ENCODE measurements at regions not wholly inside any gene's neighbourhood (a gene's known extent, or its start where the extent isn't known, plus 50 kb on each side); places are given as distances from the start of the nearest gene placed in this dataset.

DNA sequence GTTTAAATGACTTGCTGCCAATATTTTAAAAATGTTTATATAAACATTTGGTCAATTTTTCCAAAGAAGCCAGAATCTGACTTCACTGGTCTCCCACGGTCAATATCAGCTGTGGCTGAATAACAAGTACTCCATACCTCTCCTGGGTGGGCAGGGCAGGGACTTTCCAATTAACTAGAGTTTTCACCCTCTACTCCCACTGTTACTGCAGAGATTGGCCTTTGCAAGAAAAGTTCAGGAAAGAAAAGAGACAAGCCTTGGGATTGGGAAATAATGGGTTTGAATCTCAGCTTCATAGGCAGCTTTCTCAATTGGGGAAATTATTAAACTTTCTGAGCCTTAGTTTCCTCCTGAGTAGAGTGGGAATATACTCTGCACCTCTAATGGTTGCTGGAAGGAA lies 236.9 kb downstream of the PRL start:
- Histone ChIP-seq H4K8ac (ENCODE audit: low read length) (no peak overlapping the region), H4K91ac (ENCODE audit: low read length) (no peak overlapping the region), H3K4me1 (ENCODE audit: control insufficient read depth, insufficient read depth, low read depth, low read length) (peaks cover 2% of the 10 kb centered on the region), H3K79me1 (replicated peaks; ENCODE audit: low read length, poor library complexity, severe bottlenecking) (no peaks in the 10 kb centered on the region), H3K9me3 (ENCODE audit: control insufficient read depth, low read length) (no peaks in the 10 kb centered on the region), H3K27ac (ENCODE audit: low read length, poor library complexity, severe bottlenecking) (no peak overlapping the region), H3K4ac (ENCODE audit: low read depth in 1 of 2, low read length in 2 of 2) (no peak overlapping the region), H2AK5ac (ENCODE audit: low read length, severe bottlenecking) (no peak overlapping the region), H2AFZ (ENCODE audit: low read depth, low read length) (no peak overlapping the region), H3K18ac (ENCODE audit: low read depth in 1 of 2, low read length in 2 of 2) (no peak overlapping the region), H2BK15ac (ENCODE audit: low read depth, poor library complexity, severe bottlenecking) (no peak overlapping the region), H2BK5ac (ENCODE audit: low read depth, low read length, poor library complexity, severe bottlenecking) (no peak overlapping the region), H3K23ac (ENCODE audit: low read length in 2 of 2) (no peak overlapping the region), H2BK12ac (ENCODE audit: low read length in 2 of 2) (no peak overlapping the region), H3K4me3 (ENCODE audit: insufficient read depth in 1 of 2, low read depth in 1 of 2, low read length in 2 of 2) (no peak overlapping the region), H3K14ac (ENCODE audit: low read length in 2 of 2) (no peak overlapping the region), H3K4me2 (ENCODE audit: low read length, poor library complexity, severe bottlenecking) (no peak overlapping the region), H3K36me3 (ENCODE audit: control insufficient read depth in 1 of 2, insufficient read depth in 2 of 2, low read depth in 1 of 2, low read length in 2 of 2) (peaks cover 0 to 4% of the 10 kb centered on the region in 2 experiments), H3K27me3 (ENCODE audit: control insufficient read depth in 1 of 2, insufficient read depth in 1 of 2, low read length in 2 of 2) (no peaks in the 10 kb centered on the region), H3K9ac (ENCODE audit: low read length) (no peak overlapping the region), H2BK120ac (ENCODE audit: low read depth, low read length) (no peak overlapping the region)
- WGBS: 100% methylated on average over 1 of the region's 1 CpG
- DNase-seq: no peak

DNA sequence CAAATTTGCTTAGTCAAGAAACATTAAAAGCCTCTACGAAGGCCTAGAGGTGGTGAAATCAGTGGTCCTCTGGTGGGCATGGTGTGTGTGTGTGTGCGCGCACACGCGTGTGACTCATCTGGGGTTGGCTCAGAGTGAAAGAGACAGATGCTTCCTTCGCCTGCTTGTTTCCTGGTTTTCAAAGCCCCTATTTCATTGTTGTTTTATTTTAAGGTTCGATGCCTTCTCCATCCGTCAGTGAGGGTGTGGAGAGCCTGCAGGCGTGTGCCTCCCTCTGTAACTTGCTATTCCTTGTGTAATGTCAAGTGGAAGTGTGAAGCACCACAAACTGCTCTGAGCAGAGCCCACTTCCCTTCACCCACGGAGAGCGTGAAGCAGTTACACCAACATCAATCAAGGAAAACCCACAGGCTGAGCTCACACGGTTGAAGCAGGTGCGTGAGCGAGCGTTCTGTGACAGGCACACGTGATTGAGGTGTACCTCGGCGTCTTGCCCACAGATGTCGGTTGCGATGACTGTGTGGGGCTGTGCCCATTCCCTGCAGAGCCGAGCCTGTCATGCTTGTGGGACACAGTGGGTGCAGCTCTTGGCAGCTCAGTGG lies 233.9 kb downstream of the PRL start:
- Histone ChIP-seq H3K36me3 (ENCODE audit: control insufficient read depth in 1 of 2, insufficient read depth in 2 of 2, low read depth in 1 of 2, low read length in 2 of 2) (peaks cover 0 to 4% of the 10 kb centered on the region in 2 experiments), H4K91ac (ENCODE audit: low read length) (peak overlapping the region; percentile 22), H2BK12ac (ENCODE audit: low read length in 2 of 2) (no peak overlapping the region), H2AK5ac (ENCODE audit: low read length, severe bottlenecking) (no peak overlapping the region), H3K4me1 (ENCODE audit: control insufficient read depth, insufficient read depth, low read depth, low read length) (peaks cover 2% of the 10 kb centered on the region), H3K9me3 (ENCODE audit: control insufficient read depth, low read length) (no peaks in the 10 kb centered on the region), H3K23ac (ENCODE audit: low read length in 2 of 2) (no peak overlapping the region), H2AFZ (ENCODE audit: low read depth, low read length) (no peak overlapping the region), H3K4me3 (ENCODE audit: insufficient read depth in 1 of 2, low read depth in 1 of 2, low read length in 2 of 2) (no peak overlapping the region), H4K8ac (ENCODE audit: low read length) (no peak overlapping the region), H3K4ac (ENCODE audit: low read depth in 1 of 2, low read length in 2 of 2) (no peak overlapping the region), H3K14ac (ENCODE audit: low read length in 2 of 2) (no peak overlapping the region), H3K27ac (ENCODE audit: low read length, poor library complexity, severe bottlenecking) (no peak overlapping the region), H2BK5ac (ENCODE audit: low read depth, low read length, poor library complexity, severe bottlenecking) (no peak overlapping the region), H3K79me1 (replicated peaks; ENCODE audit: low read length, poor library complexity, severe bottlenecking) (no peaks in the 10 kb centered on the region), H2BK120ac (ENCODE audit: low read depth, low read length) (no peak overlapping the region), H3K18ac (ENCODE audit: low read depth in 1 of 2, low read length in 2 of 2) (peak overlapping the region in 1 of 2 experiments; percentile 46), H2BK15ac (ENCODE audit: low read depth, poor library complexity, severe bottlenecking) (no peak overlapping the region), H3K9ac (ENCODE audit: low read length) (no peak overlapping the region), H3K4me2 (ENCODE audit: low read length, poor library complexity, severe bottlenecking) (no peak overlapping the region), H3K27me3 (ENCODE audit: control insufficient read depth in 1 of 2, insufficient read depth in 1 of 2, low read length in 2 of 2) (no peaks in the 10 kb centered on the region)
- 94% methylated on average over 21 of the region's 21 CpGs for WGBS
- DNase-seq: no peak

DNA sequence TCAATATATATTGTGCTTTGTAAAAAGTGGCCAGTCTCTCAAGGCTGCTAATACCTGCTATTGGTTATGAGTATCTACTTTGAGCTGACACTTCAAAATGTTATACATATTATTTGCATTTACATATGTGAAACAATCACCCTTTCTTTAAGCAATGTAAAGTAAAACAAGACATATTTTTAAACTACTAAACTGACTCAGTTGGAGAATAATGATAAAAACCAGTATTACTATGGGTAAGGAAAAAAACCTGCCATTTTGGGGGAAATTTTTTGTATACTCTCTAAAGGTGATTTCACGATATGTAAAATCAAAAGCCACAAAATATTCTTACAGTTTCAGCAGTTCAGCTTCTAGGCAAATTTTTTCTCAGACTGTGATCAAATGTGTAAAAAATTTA lies 232.3 kb downstream of the PRL start:
- H2AK5ac ChIP-seq (ENCODE audit: low read length, severe bottlenecking): no peak overlapping the region
- DNase-seq: no peak
- peaks cover 0 to 4% of the 10 kb centered on the region in 2 experiments for H3K36me3 ChIP-seq (ENCODE audit: control insufficient read depth in 1 of 2, insufficient read depth in 2 of 2, low read depth in 1 of 2, low read length in 2 of 2)
- no peak overlapping the region for H3K4ac ChIP-seq (ENCODE audit: low read depth in 1 of 2, low read length in 2 of 2)
- no peak overlapping the region for H4K8ac ChIP-seq (ENCODE audit: low read length)
- no peak overlapping the region for H3K9ac ChIP-seq (ENCODE audit: low read length)
- H3K4me2 ChIP-seq (ENCODE audit: low read length, poor library complexity, severe bottlenecking): no peak overlapping the region
- no peaks in the 10 kb centered on the region for H3K9me3 ChIP-seq (ENCODE audit: control insufficient read depth, low read length)
- no peak overlapping the region for H2BK15ac ChIP-seq (ENCODE audit: low read depth, poor library complexity, severe bottlenecking)
- H4K91ac ChIP-seq (ENCODE audit: low read length): no peak overlapping the region
- H2BK5ac ChIP-seq (ENCODE audit: low read depth, low read length, poor library complexity, severe bottlenecking): no peak overlapping the region
- H2BK12ac ChIP-seq (ENCODE audit: low read length in 2 of 2): no peak overlapping the region
- WGBS: no CpG with 5 or more reads among the region's 1 CpG
- no peaks in the 10 kb centered on the region for H3K27me3 ChIP-seq (ENCODE audit: control insufficient read depth in 1 of 2, insufficient read depth in 1 of 2, low read length in 2 of 2)
- no peak overlapping the region for H3K4me3 ChIP-seq (ENCODE audit: insufficient read depth in 1 of 2, low read depth in 1 of 2, low read length in 2 of 2)
- H2AFZ ChIP-seq (ENCODE audit: low read depth, low read length): no peak overlapping the region
- no peak overlapping the region for H3K23ac ChIP-seq (ENCODE audit: low read length in 2 of 2)
- no peak overlapping the region for H3K14ac ChIP-seq (ENCODE audit: low read length in 2 of 2)
- H3K79me1 ChIP-seq (replicated peaks; ENCODE audit: low read length, poor library complexity, severe bottlenecking): no peaks in the 10 kb centered on the region
- no peak overlapping the region for H3K27ac ChIP-seq (ENCODE audit: low read length, poor library complexity, severe bottlenecking)
- H3K18ac ChIP-seq (ENCODE audit: low read depth in 1 of 2, low read length in 2 of 2): no peak overlapping the region
- peaks cover 2% of the 10 kb centered on the region for H3K4me1 ChIP-seq (ENCODE audit: control insufficient read depth, insufficient read depth, low read depth, low read length)
- no peak overlapping the region for H2BK120ac ChIP-seq (ENCODE audit: low read depth, low read length)

DNA sequence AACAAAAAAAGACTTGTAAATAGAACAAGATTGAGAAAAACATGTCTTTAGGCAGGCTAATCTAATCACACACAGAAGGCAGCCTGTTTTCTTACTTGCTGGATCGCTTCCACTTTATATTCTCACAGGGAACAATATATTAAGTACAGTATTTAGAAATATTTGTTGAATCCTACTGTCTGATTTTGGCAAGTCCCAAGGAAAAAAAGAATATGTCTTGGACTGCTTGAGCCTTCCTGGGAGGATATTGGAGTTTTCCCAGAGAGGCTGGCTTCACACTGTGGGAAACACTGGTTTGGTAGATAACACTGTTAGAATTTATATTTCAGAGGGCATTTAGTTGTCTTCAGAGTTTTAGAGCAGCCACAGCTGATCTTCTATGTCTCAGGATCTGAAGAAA lies 229.7 kb downstream of the PRL start:
- Histone ChIP-seq H3K4me3 (ENCODE audit: insufficient read depth in 1 of 2, low read depth in 1 of 2, low read length in 2 of 2) (no peak overlapping the region), H3K18ac (ENCODE audit: low read depth in 1 of 2, low read length in 2 of 2) (no peak overlapping the region), H3K14ac (ENCODE audit: low read length in 2 of 2) (no peak overlapping the region), H3K4ac (ENCODE audit: low read depth in 1 of 2, low read length in 2 of 2) (no peak overlapping the region), H3K27ac (ENCODE audit: low read length, poor library complexity, severe bottlenecking) (no peak overlapping the region), H3K4me1 (ENCODE audit: control insufficient read depth, insufficient read depth, low read depth, low read length) (peaks cover 2% of the 10 kb centered on the region), H3K9me3 (ENCODE audit: control insufficient read depth, low read length) (no peaks in the 10 kb centered on the region), H2AK5ac (ENCODE audit: low read length, severe bottlenecking) (no peak overlapping the region), H4K8ac (ENCODE audit: low read length) (no peak overlapping the region), H2BK5ac (ENCODE audit: low read depth, low read length, poor library complexity, severe bottlenecking) (no peak overlapping the region), H3K23ac (ENCODE audit: low read length in 2 of 2) (no peak overlapping the region), H4K91ac (ENCODE audit: low read length) (no peak overlapping the region), H3K4me2 (ENCODE audit: low read length, poor library complexity, severe bottlenecking) (no peak overlapping the region), H2AFZ (ENCODE audit: low read depth, low read length) (no peak overlapping the region), H3K79me1 (replicated peaks; ENCODE audit: low read length, poor library complexity, severe bottlenecking) (no peaks in the 10 kb centered on the region), H2BK120ac (ENCODE audit: low read depth, low read length) (no peak overlapping the region), H3K9ac (ENCODE audit: low read length) (no peak overlapping the region), H3K27me3 (ENCODE audit: control insufficient read depth in 1 of 2, insufficient read depth in 1 of 2, low read length in 2 of 2) (no peaks in the 10 kb centered on the region), H2BK12ac (ENCODE audit: low read length in 2 of 2) (no peak overlapping the region), H2BK15ac (ENCODE audit: low read depth, poor library complexity, severe bottlenecking) (no peak overlapping the region), H3K36me3 (ENCODE audit: control insufficient read depth in 1 of 2, insufficient read depth in 2 of 2, low read depth in 1 of 2, low read length in 2 of 2) (peaks cover 0 to 4% of the 10 kb centered on the region in 2 experiments)
- WGBS: 100% methylated on average over 1 of the region's 1 CpG
- no peak for DNase-seq

Measured in mesenchymal stem cell (in vitro differentiated cells and primary cell).